Endothelial cell of umbilical vein (primary cell): ENCODE measurements at regions not wholly inside any gene's neighbourhood (a gene's known extent, or its start where the extent isn't known, plus 50 kb on each side); places are given as distances from the start of the nearest gene placed in this dataset.

Experiments used
- BruUV-seq: library from RNA; stranded (reverse); fragments of 400-500 nt; replicated peaks from 2 replicates; lab custom pipeline; 2021; lab: Mats Ljungman, UMichigan
- CTCF ChIA-PET: fragments of 300-600, 350-600 bp; sonication (Branson Sonifier 250); formaldehyde crosslinking; loops from one replicate; lab custom pipeline; 2021; ENCODE audit warnings: antibody characterized with exemption, inconsistent platforms; lab: Charles Lee
- POLR2A ChIA-PET: fragments of 300-600, 350-600 bp; sonication (Branson Sonifier 250); formaldehyde crosslinking; loops from one replicate; lab custom pipeline; 2021; ENCODE audit warnings: antibody characterized with exemption, inconsistent platforms; lab: Charles Lee
- DNase-seq: peaks from one replicate; pipeline ENCODE4 v3.0.0-alpha.2; 2011; ENCODE audit warnings: low read depth, low spot score
- FAIRE-seq: peaks from 2 replicates; lab custom pipeline; 2011; peaks lifted over from hg19 to GRCh38; lab: Jason Lieb, UNC
- H2AFZ ChIP-seq: 2 replicates; pipeline ENCODE4 v1.6.0; 2012; ENCODE audit warnings: low read depth, low read length, control low read depth, inconsistent platforms
- H3K27ac ChIP-seq: 2 replicates; pipeline ENCODE4 v1.5.1; 2011; ENCODE audit warnings: low read depth, mild to moderate bottlenecking, control low read depth, low read length, moderate library complexity; ENCODE audit not compliant: insufficient read depth
- H3K27me3 ChIP-seq, 2 experiments: 2 replicates each; pipeline versions ENCODE4 v1.6.0 to v1.6.1; 2011; ENCODE audit warnings: low read length in 2 of 2, mixed read lengths in 1 of 2; ENCODE audit not compliant: control insufficient read depth in 2 of 2, insufficient read depth in 2 of 2
- H3K36me3 ChIP-seq, 2 experiments: 2 replicates in 1 of 2; 3 replicates in 1 of 2; pipeline ENCODE4 v1.5.1; 2011; ENCODE audit warnings: low read length in 2 of 2, mild to moderate bottlenecking in 1 of 2, moderate library complexity in 1 of 2; ENCODE audit not compliant: control insufficient read depth in 2 of 2, insufficient read depth in 2 of 2; ENCODE audit errors: extremely low read depth in 1 of 2
- H3K4me1 ChIP-seq: 3 replicates; pipeline ENCODE4 v1.5.1; 2011; ENCODE audit warnings: mild to moderate bottlenecking, low read length; ENCODE audit not compliant: control insufficient read depth, insufficient read depth; ENCODE audit errors: extremely low read depth
- H3K4me2 ChIP-seq: 2 replicates; pipeline ENCODE4 v1.6.1; 2011; ENCODE audit warnings: low read length, control low read depth, mixed read lengths; ENCODE audit not compliant: insufficient read depth
- H3K4me3 ChIP-seq, 3 experiments: fragments of 200-600 bp in 1 of 3; sonication (generic), shearing (Covaris generic) in 1 of 3; replicated peaks in 1 of 3; 2 replicates each; pipeline ENCODE4 v1.5.1; 2011 to 2016; ENCODE audit warnings: control low read depth in 3 of 3, low read length in 3 of 3, mild to moderate bottlenecking in 2 of 3, inconsistent platforms in 1 of 3, low read depth in 1 of 3, moderate library complexity in 1 of 3; ENCODE audit not compliant: insufficient read depth in 1 of 3
- H3K79me2 ChIP-seq: 2 replicates; pipeline ENCODE4 v1.6.0; 2012; ENCODE audit warnings: low read length, inconsistent platforms; ENCODE audit not compliant: control insufficient read depth, insufficient read depth
- H3K9ac ChIP-seq: replicated peaks from 2 replicates; pipeline ENCODE3; 2011; ENCODE audit warnings: low read length, control low read depth; ENCODE audit not compliant: insufficient read depth; ENCODE audit errors: extremely low read depth
- H3K9me1 ChIP-seq: replicated peaks from 3 replicates; pipeline ENCODE4 v1.6.0; 2011; ENCODE audit warnings: mild to moderate bottlenecking, low read length; ENCODE audit not compliant: control insufficient read depth, insufficient read depth; ENCODE audit errors: extremely low read depth
- H3K9me3 ChIP-seq: replicated peaks from 2 replicates; pipeline ENCODE4 v1.5.1; 2012; ENCODE audit warnings: low read length, inconsistent platforms; ENCODE audit not compliant: control insufficient read depth, insufficient read depth
- H4K20me1 ChIP-seq: replicated peaks from 2 replicates; pipeline ENCODE3; 2011; ENCODE audit warnings: mild to moderate bottlenecking, low read length; ENCODE audit not compliant: control insufficient read depth, insufficient read depth; ENCODE audit errors: extremely low read depth
- EZH2 ChIP-seq: IDR thresholded peaks from 2 replicates; pipeline ENCODE4 v1.6.1; 2012; ENCODE audit warnings: borderline replicate concordance, low read depth, mild to moderate bottlenecking, moderate library complexity, low read length, inconsistent platforms; ENCODE audit not compliant: severe bottlenecking
- FOS ChIP-seq: IDR thresholded peaks from 2 replicates; pipeline ENCODE4 v1.6.1; 2011; ENCODE audit warnings: mild to moderate bottlenecking, low read length, moderate library complexity, borderline replicate concordance; ENCODE audit not compliant: insufficient read depth
- GATA2 ChIP-seq: IDR thresholded peaks from 2 replicates; pipeline ENCODE4 v1.7.0; 2011; ENCODE audit warnings: low read depth, mild to moderate bottlenecking, moderate library complexity, mixed read lengths, low read length; ENCODE audit not compliant: insufficient read length, insufficient read depth
- JUN ChIP-seq: IDR thresholded peaks from 2 replicates; pipeline ENCODE4 v1.6.1; 2011; ENCODE audit warnings: borderline replicate concordance, low read depth; ENCODE audit not compliant: insufficient read length, insufficient read depth
- MYC ChIP-seq: IDR thresholded peaks from one replicate; pipeline ENCODE4 v1.6.1; 2011; ENCODE audit warnings: mild to moderate bottlenecking, low read depth, low read length
- POLR2A ChIP-seq: IDR thresholded peaks from 2 replicates; pipeline ENCODE4 v1.6.1; 2012; ENCODE audit warnings: low read depth, mild to moderate bottlenecking, control low read depth, low read length
- POLR2AphosphoS5 ChIP-seq: IDR thresholded peaks from 2 replicates; pipeline ENCODE4 v1.6.1; 2012; ENCODE audit warnings: low read depth, mild to moderate bottlenecking, control low read depth, low read length, moderate library complexity; ENCODE audit not compliant: insufficient read depth
- dilution Hi-C: fragments of 300-500 bp; cut with MboI; formaldehyde crosslinking; loops from one replicate; pipeline ENCODE4 v1.15.0; 2019; ENCODE audit warnings: low sequenced_read_pairs; ENCODE audit not compliant: extremely low pct_ligation_motif_present
- intact Hi-C: fragments of 100-400 bp; cut with micrococcal nuclease; formaldehyde crosslinking; loops from one replicate; pipeline ENCODE4 v1.10.0; 2022
- TF ChIP-seq, protein P1 (sequence below): IDR thresholded peaks from 2 replicates; pipeline ENCODE4 v1.6.1; 2011; ENCODE audit not compliant: insufficient read depth, insufficient read length
- TF ChIP-seq, protein P2 (sequence below), 2 donors: IDR thresholded peaks; 1 replicate in 1 of 2; 2 replicates in 1 of 2; pipeline ENCODE4 v1.5.1; 2011; ENCODE audit warnings: low read length in 2 of 2, mild to moderate bottlenecking in 2 of 2, moderate library complexity in 2 of 2, control low read depth in 1 of 2, inconsistent platforms in 1 of 2, low read depth in 1 of 2; ENCODE audit not compliant: insufficient read depth in 1 of 2; ENCODE audit errors: extremely low read depth in 1 of 2

DNA sequence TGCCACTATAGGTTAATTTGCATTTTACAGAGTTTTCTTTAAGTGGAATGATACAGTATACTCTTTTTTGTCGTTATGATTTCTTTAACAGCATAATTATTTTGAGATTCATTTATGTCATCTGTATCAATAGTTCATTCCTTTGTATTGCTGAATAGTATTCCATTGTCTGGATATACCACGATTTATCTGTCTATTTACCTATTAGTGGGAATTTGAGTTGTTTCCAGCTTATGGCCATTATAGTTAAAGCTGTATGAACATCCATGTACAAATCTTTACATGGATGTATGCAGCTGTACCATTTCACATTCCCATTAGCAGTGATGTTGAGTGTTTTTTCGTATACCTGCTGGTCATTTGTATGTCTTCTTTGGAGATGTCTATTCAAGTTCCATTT lies 163.9 kb downstream of the ETNK1 start:
- H4K20me1 ChIP-seq: no peaks in the 10 kb centered on the region
- ChIA-PET POLR2A (no interaction called here), CTCF (interaction anchor here (0.8 to 1.4 kb wide), 2 partner anchors 14 to 104 kb away, joined by 3 to 4 read pairs; no protein-coding TSS in a partner anchor)
- no peaks in the 10 kb centered on the region for H3K4me1 ChIP-seq
- H3K36me3 ChIP-seq: no peaks in the 10 kb centered on the region
- no peak overlapping the region for H2AFZ ChIP-seq
- H3K4me3 ChIP-seq: no peak overlapping the region
- H3K9me1 ChIP-seq: no peaks in the 10 kb centered on the region
- H3K27me3 ChIP-seq: no peaks in the 10 kb centered on the region
- FAIRE-seq: no peak
- dilution Hi-C loops (no loop called here), intact Hi-C loops (no loop called here)
- no peak for DNase-seq
- no peak overlapping the region for H3K27ac ChIP-seq
- H3K79me2 ChIP-seq: no peaks in the 10 kb centered on the region
- TF ChIP-seq, protein P1, sequence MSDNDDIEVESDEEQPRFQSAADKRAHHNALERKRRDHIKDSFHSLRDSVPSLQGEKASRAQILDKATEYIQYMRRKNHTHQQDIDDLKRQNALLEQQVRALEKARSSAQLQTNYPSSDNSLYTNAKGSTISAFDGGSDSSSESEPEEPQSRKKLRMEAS: no peak
- no peak for TF ChIP-seq EZH2
- TF ChIP-seq, protein P2, sequence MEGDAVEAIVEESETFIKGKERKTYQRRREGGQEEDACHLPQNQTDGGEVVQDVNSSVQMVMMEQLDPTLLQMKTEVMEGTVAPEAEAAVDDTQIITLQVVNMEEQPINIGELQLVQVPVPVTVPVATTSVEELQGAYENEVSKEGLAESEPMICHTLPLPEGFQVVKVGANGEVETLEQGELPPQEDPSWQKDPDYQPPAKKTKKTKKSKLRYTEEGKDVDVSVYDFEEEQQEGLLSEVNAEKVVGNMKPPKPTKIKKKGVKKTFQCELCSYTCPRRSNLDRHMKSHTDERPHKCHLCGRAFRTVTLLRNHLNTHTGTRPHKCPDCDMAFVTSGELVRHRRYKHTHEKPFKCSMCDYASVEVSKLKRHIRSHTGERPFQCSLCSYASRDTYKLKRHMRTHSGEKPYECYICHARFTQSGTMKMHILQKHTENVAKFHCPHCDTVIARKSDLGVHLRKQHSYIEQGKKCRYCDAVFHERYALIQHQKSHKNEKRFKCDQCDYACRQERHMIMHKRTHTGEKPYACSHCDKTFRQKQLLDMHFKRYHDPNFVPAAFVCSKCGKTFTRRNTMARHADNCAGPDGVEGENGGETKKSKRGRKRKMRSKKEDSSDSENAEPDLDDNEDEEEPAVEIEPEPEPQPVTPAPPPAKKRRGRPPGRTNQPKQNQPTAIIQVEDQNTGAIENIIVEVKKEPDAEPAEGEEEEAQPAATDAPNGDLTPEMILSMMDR (IDR thresholded peaks at IDR 0.05; ENCODE audit: extremely low read depth in 1 of 2, insufficient read depth in 1 of 2, low read depth in 1 of 2, low read length in 2 of 2): no peak
- TF ChIP-seq MYC: no peak
- no peak for TF ChIP-seq FOS
- no peak for TF ChIP-seq POLR2AphosphoS5
- no peak for TF ChIP-seq POLR2A
- no peak for TF ChIP-seq JUN
- no peak for TF ChIP-seq GATA2
- H3K4me2 ChIP-seq: no peak overlapping the region
- H3K9me3 ChIP-seq: no peaks in the 10 kb centered on the region
- BruUV-seq: no TSS peak
- no peak overlapping the region for H3K9ac ChIP-seq
